ENCODE measurements at regions not wholly inside any gene's neighbourhood (a gene's known extent, or its start where the extent isn't known, plus 50 kb on each side); places are given as distances from the start of the nearest gene placed in this dataset.

DNA sequence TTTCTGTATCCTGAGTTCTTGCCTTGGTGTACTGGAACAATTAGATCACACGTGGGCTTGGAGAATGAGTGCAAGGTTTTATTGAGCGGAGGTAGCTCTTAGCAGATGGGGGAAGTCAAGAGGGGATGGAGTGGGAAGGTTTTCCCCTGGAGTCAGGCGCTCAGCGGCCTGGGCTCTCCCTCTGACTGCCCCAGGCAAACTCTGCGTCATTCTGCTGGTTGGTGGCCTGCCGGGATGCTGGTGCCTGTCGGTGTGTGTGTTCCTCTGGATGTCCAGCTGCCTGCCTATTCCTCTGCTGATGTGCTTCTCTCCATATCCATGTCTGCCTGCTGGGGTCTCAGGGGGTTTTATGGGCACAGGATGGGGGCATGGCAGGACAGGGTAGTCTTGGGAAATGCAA is 111.0 kb downstream of the TRIB2 start:
- DNase-seq (ENCODE audit: low read depth, low spot score): no peak

GRCh38 chr2:12828980-12829379 is 112.2 kb downstream of the TRIB2 start:
- DNase-seq (ENCODE audit: low read depth, low spot score): no peak

DNA sequence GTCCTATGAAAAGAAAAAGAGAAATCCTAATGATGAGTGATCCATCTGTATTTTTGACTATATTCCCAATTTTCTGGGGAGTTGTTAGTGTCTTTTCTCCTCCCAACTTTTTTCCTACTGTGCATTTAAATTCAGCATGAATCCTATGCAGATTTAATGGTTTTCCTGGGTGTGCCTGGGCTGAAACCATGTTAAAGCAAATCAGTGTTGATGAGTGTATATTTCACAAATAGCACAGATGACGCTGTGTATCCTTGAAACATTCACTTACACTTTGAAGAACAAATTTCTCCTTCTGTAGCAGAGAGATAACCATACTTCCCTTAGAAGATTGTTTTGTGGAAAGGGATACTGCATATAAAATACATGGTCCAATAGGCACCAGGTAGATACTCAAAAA is 114.3 kb downstream of the TRIB2 start:
- DNase-seq (ENCODE audit: low read depth, low spot score): no peak

- DNase-seq (ENCODE audit: low read depth, low spot score): no peak
These were observed 117.5 kb downstream of the TRIB2 start for GRCh38 chr2:12834239-12834638.

GRCh38 chr2:12835733-12836132 is 119.0 kb downstream of the TRIB2 start:
- DNase-seq (ENCODE audit: low read depth, low spot score): no peak

DNA sequence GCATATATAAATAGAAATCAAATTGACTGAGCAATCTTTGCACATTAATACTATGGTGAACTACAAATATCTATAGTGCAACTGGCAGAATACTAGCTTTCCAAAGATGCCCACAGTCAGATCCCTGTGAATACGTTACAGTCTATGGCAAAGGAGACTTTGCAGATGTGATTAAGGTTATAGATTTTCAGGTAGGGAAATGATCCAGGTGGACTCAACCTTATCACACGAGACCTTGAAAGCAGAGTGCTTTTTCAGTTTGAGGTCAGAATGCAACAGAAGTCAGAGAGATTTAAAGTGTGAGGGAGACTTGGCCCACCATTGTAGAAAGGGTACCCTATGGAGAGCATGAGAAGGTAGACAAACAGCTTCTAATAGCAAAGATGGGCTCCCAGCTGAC is 122.6 kb downstream of the TRIB2 start:
- no peak for DNase-seq (ENCODE audit: low read depth, low spot score)

DNA sequence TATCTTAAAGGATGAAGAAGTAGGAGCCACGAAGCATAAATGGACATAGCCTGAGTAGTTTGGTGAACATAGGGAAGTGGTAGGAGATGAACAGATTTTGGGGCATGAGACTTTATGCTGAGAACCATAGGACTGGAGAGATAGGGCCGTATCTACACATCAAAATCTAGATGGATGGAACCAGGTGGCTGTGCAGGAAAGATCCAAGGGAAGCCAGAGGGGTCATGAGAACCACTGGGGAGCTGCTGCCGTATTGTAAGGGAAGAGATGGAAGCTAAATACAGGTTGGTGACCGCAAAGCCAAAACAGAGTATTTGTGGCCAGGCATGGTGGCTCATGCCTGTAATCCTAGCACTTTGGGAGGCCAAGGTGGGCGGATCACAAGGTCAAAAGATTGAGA is 124.3 kb downstream of the TRIB2 start:
- DNase-seq (ENCODE audit: low read depth, low spot score): no peak

DNA sequence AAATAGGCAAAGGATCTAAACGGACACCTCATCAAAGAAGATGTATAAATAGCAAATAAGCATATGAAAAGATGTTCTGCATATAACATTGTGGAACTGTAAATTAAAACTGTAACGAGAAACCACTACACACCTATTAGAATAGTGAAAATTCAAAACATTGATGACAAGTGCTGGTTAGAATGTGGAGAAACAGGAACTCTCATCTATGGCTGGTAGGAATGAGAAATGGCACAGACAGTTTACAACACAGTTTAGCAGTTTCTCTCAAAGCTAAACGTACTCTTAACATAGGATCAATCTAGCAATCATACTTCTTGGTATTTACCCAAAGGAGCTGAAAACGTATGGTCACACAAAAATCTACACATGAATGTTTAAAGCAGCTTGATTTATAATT is 126.2 kb downstream of the TRIB2 start:
- DNase-seq (ENCODE audit: low read depth, low spot score): no peak

GRCh38 chr2:12844511-12844910 is 127.8 kb downstream of the TRIB2 start:
- DNase-seq (ENCODE audit: low read depth, low spot score): no peak

- DNase-seq (ENCODE audit: low read depth, low spot score): no peak
These were observed 131.2 kb downstream of the TRIB2 start for GRCh38 chr2:12847694-12848575.

DNA sequence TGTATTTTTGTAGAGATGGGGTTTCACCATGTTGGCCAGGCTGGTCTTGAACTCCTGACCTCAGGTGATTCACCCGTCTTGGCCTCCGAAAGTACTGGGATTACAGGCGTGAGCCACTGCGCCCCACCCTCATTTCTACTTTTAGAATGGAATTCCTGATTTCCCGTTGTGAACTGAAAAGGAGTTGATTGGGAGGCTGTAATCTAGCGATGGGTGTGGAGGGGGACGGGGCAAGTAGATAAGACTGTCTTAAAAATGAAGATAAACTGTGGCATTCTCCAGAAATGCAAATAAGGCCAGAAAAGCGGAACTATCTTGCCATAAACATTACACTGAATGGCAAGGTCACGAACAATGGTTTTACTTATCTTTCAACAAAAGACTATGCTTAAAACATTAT is 135.4 kb downstream of the TRIB2 start:
- DNase-seq (ENCODE audit: low read depth, low spot score): no peak

DNA sequence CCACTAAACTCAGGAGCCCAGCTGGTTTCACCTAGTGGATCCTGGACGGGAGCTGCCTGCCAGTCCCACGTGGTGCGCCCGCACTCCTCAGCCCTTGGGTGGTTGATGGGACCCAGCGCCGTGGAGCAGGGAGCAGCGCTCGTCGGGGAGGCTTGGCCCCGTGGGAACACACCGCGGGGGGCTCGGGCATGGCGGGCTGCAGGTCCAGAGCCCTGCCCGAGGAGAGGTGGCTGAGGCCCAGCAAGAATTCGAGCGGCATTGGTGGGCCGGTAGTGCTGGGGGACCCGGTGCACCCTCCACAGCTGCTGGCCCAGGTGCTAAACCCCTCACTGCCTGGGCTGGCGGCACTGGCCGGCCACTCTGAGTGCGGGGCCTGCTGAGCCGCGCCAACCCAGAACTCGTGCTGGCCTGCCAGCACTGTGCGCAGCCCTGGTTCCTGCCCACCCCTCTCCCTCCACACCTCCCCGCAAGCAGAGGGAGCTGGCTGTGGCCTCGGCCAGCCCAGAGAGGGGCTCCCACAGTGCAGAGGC is 137.3 kb downstream of the TRIB2 start:
- no peak for DNase-seq (ENCODE audit: low read depth, low spot score)

GRCh38 chr2:12855508-12855907 is 138.8 kb downstream of the TRIB2 start:
- DNase-seq (ENCODE audit: low read depth, low spot score): no peak

DNA sequence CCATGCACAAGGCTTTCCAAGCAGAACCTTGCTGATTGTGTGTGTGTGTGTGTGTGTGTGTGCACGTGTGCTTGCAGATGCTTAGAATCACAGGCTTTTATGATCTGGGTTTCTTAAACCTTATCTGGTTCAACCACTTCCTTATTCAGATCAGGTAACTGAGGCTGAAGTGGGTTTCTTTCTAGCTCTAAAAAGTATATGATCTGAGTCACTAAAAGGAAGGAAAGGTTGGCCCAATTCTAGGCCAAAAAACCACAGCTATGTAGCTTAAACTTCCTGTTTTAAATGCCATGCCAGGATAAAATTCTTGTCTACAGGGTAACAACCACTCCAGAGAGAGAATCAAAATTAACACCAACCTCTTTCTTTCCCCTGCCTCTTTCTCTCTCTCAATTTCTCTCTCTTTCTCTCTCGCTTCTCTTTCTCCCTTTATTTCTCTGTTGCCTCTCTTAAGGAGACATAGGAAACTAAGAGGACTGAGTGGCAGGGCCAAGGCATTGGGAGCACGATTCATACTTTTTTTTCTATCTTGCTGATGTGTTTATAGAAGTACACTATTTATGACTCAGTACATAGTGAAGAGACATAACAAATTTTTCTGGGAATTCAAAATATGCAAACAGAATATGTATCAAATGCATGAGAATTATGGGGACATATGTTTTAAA is 140.3 kb downstream of the TRIB2 start:
- DNase-seq (ENCODE audit: low read depth, low spot score): no peak

DNA sequence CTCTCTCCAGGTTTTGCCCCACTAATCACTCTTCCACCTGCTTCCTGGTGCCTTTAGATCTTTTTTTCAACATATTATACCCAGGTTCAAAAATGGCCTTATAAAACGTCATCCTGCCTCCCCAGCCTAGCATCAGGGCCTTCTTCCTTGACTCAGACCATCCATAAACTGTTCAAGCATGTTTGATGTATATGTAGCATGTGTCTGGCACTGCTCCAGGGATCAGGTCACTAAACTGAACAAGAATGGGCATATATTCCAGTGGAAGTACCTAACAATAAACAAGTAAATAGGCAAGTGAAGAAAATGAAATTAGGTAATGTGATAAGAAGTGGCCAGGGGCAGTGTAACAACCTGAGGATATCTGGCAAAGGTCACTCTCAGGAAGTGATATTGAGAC is 141.2 kb downstream of the TRIB2 start:
- no peak for DNase-seq (ENCODE audit: low read depth, low spot score)

DNA sequence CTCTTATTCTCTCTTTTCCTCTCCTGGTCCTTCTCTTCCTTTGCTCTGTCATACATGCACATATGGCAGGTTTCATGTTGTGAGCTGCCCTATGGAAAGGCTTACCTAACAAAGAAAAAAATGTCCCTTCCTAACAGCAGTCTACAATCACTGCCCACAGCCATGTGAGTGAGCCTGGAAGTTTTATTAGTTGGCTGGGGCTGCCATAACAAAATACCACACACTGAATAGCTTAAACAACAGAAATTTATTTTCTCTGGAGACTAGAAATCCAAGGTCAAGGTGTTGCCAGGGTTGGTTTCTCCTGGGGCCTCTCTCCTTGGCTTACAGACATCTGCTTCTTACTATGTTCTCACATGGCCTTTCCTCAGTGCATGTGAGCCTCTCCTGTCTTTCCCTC is 142.1 kb downstream of the TRIB2 start:
- DNase-seq (ENCODE audit: low read depth, low spot score): no peak

GRCh38 chr2:12861344-12861930 is 144.7 kb downstream of the TRIB2 start:
- DNase-seq (ENCODE audit: low read depth, low spot score): no peak

DNA sequence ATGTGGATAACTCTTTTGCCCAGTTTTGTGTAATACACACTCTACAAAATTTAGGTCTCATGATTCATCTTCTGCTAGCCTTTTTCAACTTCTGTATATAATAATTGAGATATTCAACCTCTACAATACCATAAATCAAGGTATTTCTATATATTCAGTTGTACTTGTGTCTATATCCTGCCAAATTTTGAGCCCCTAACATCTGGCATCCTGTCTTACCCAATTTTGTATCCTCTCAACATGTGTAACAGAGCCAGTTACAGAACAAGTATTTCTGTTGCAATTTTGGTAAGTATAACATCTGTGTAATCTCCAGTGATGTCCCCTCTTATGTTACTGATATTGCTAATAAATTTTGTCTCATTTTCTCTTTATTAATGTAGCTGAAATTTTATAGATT is 145.8 kb downstream of the TRIB2 start:
- no peak for DNase-seq (ENCODE audit: low read depth, low spot score)

GRCh38 chr2:12863937-12864336 is 147.2 kb downstream of the TRIB2 start:
- DNase-seq (ENCODE audit: low read depth, low spot score): no peak

GRCh38 chr2:12867631-12868287 is 151.0 kb downstream of the TRIB2 start:
- no peak for DNase-seq (ENCODE audit: low read depth, low spot score)

DNA sequence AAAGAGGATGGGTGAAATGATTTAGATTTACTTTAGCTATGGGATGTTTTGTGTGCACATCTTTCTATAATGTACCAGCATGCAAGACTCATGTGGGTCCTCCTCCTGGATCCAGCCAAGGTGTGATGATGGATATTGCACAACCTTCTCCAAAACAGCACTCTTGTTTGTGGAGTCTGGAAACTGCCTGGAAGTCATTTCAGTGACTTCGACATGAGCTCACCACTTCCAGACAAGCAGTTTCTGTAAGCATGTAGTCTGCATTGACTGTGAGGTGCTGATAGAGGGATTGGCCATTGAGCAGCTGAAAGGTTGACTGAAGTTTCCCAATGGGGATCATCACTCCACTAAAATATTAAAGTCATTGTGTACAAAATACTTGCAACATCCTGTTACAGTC is 154.0 kb downstream of the TRIB2 start:
- no peak for DNase-seq (ENCODE audit: low read depth, low spot score)

- no peak for DNase-seq (ENCODE audit: low read depth, low spot score)
These were observed 155.1 kb downstream of the TRIB2 start for GRCh38 chr2:12871694-12872315.
